B cell (primary cell): ENCODE measurements at regions not wholly inside any gene's neighbourhood (a gene's known extent, or its start where the extent isn't known, plus 50 kb on each side); places are given as distances from the start of the nearest gene placed in this dataset.
"Not testable (repeated sequence)": the region's sequence is repeated elsewhere in the genome, so short reads cannot be mapped to it uniquely, and the experiment has no call there.

ENCODE experiments used
- CTCF ChIP-seq: fragments of 200-600 bp; IDR thresholded peaks from one replicate; pipeline ENCODE4 v1.8.0; 2022; ENCODE audit warnings: antibody characterized with exemption, mild to moderate bottlenecking
- EZH2 ChIP-seq: IDR thresholded peaks from 2 replicates; pipeline ENCODE4 v1.6.1; 2012; ENCODE audit warnings: borderline replicate concordance, low read depth, mild to moderate bottlenecking, moderate library complexity, low read length; ENCODE audit not compliant: insufficient read depth, poor library complexity, severe bottlenecking

- TF ChIP-seq CTCF, EZH2: not testable (repeated sequence)
These were observed 111.9 kb upstream of the POTEB2 start for GRCh38 chr15:20978057-20978456.
